ENCODE measurements at regions not wholly inside any gene's neighbourhood (a gene's known extent, or its start where the extent isn't known, plus 50 kb on each side); places are given as distances from the start of the nearest gene placed in this dataset.
"Not testable (repeated sequence)": the region's sequence is repeated elsewhere in the genome, so short reads cannot be mapped to it uniquely, and the experiment has no call there.

GRCh38 chr5:143957455-143957854, 145.5 kb downstream of the HMHB1 start:
- no peak for DNase-seq

- no peak for DNase-seq
Measured at GRCh38 chr5:143962201-143962600, 150.2 kb downstream of the HMHB1 start.

- no peak for DNase-seq
Measured at GRCh38 chr5:143964919-143965318, 153.0 kb downstream of the HMHB1 start.

GRCh38 chr5:143966280-143966679, 154.3 kb downstream of the HMHB1 start:
- no peak for DNase-seq

- DNase-seq = peak; percentile 23 to 24
Measured at GRCh38 chr5:143968071-143968878, 156.3 kb downstream of the HMHB1 start.

- DNase-seq = no peak
Measured at GRCh38 chr5:143970159-143970558, 158.2 kb downstream of the HMHB1 start.

- no peak for DNase-seq
Measured at GRCh38 chr5:143972068-143972467, 160.1 kb downstream of the HMHB1 start.

GRCh38 chr5:143976055-143976454, 164.1 kb downstream of the HMHB1 start:
- no peak for DNase-seq

- no peak for DNase-seq
Measured at GRCh38 chr5:143977891-143978461, 166.0 kb downstream of the HMHB1 start.

GRCh38 chr5:143979044-143979690, 167.2 kb downstream of the HMHB1 start:
- DNase-seq = no peak

- no peak for DNase-seq
Measured at GRCh38 chr5:143980506-143980905, 168.5 kb downstream of the HMHB1 start.

- not testable (repeated sequence) for DNase-seq
Measured at GRCh38 chr5:143982957-143983356, 171.0 kb downstream of the HMHB1 start.

- DNase-seq = no peak
Measured at GRCh38 chr5:143985832-143986515, 174.0 kb downstream of the HMHB1 start.

- DNase-seq = no peak
Measured at GRCh38 chr5:143986516-143987212, 174.7 kb downstream of the HMHB1 start.

GRCh38 chr5:143987264-143987663, 175.3 kb downstream of the HMHB1 start:
- no peak for DNase-seq

- DNase-seq = no peak
Measured at GRCh38 chr5:143987751-143988560, 176.0 kb downstream of the HMHB1 start.

- no peak for DNase-seq
Measured at GRCh38 chr5:143992496-143992895, 178.0 kb downstream of the YIPF5 start.

GRCh38 chr5:144002876-144003275, 167.6 kb downstream of the YIPF5 start:
- no peak for DNase-seq

- DNase-seq = no peak
Measured at GRCh38 chr5:144003636-144004035, 166.8 kb downstream of the YIPF5 start.

- DNase-seq = no peak
Measured at GRCh38 chr5:144004146-144004545, 166.3 kb downstream of the YIPF5 start.

- DNase-seq = no peak
Measured at GRCh38 chr5:144004751-144005150, 165.7 kb downstream of the YIPF5 start.

- DNase-seq = no peak
Measured at GRCh38 chr5:144009116-144009515, 161.3 kb downstream of the YIPF5 start.
